HFF-Myc (cell line): ENCODE measurements at regions not wholly inside any gene's neighbourhood (a gene's known extent, or its start where the extent isn't known, plus 50 kb on each side); places are given as distances from the start of the nearest gene placed in this dataset.

Experiments
- DNase-seq: peaks from one replicate; pipeline ENCODE4 v3.0.0-alpha.2; 2011; ENCODE audit warnings: low read depth; ENCODE audit errors: extremely low read depth
- H3K4me3 ChIP-seq: replicated peaks from 2 replicates; pipeline ENCODE4 v1.5.1; 2011; ENCODE audit warnings: low read depth, mild to moderate bottlenecking, control low read depth, low read length
- TF ChIP-seq, protein P1 (sequence below): IDR thresholded peaks from 2 replicates; pipeline ENCODE4 v1.5.1; 2012; ENCODE audit warnings: mild to moderate bottlenecking, low read depth, low read length, control low read depth; ENCODE audit errors: missing control alignments

DNA sequence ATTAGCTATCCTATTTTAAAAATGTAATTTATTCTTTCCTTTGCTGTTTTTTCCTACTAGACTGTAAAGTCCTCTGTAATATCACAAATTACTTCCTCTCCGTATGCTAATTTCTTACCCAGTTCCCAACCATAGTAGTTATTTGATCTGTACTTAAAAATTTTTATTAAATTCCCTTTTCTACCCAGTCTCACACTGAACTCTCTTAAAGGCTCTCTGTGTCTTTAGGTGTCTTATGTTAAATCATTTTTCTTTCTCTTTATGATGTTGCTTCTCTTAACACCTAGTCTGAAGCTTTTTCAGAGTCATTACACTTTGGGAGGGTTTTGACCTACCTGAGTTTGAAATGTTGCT, 378.6 kb downstream of the NSUN3 start:
- DNase-seq = no peak
- no peak overlapping the region for H3K4me3 ChIP-seq
- TF ChIP-seq, protein P1, sequence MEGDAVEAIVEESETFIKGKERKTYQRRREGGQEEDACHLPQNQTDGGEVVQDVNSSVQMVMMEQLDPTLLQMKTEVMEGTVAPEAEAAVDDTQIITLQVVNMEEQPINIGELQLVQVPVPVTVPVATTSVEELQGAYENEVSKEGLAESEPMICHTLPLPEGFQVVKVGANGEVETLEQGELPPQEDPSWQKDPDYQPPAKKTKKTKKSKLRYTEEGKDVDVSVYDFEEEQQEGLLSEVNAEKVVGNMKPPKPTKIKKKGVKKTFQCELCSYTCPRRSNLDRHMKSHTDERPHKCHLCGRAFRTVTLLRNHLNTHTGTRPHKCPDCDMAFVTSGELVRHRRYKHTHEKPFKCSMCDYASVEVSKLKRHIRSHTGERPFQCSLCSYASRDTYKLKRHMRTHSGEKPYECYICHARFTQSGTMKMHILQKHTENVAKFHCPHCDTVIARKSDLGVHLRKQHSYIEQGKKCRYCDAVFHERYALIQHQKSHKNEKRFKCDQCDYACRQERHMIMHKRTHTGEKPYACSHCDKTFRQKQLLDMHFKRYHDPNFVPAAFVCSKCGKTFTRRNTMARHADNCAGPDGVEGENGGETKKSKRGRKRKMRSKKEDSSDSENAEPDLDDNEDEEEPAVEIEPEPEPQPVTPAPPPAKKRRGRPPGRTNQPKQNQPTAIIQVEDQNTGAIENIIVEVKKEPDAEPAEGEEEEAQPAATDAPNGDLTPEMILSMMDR = no peak

DNA sequence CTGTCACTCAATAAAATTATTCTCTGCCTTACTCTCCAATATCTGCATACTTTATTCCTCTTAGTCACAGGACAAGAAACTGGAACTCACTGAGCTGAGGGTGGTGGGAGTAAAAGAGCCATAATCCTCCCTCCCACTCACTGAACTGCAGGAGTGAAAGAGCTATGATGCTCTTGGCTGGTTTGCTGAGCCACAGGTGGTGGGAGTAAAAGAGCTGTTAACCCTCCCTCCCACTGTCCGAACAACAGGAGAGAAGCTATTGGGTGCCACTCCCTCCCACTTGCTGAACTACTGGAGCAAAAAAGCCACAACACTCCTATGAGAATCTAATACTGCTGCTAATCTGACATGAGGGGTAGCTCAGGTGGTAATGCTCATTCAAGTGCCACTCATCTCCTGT, 391.0 kb downstream of the NSUN3 start:
- no peak for DNase-seq

DNA sequence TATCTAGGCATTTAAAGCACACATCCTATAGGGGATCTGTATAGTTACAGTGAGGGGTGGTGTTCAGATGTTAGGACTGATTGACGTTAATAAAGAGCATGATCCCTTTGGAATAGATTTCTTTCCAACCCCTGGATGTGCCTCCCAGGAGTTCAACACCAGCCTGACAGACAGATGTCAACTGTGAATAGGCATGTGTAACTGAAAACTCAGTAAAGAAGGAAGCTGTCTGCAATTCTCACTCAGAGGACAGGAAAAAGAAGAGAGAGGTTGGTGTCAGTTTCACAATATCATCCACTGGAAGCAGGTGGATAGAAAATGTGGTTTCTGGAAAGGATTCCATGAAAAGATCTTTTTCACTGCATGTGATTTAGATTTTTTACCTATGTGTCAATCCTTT, 396.3 kb downstream of the NSUN3 start:
- TF ChIP-seq, protein P1 = no peak
- no peak for DNase-seq
- no peak overlapping the region for H3K4me3 ChIP-seq

More for the DNA sequence above, 391.0 kb downstream of the NSUN3 start:
- no peak overlapping the region for H3K4me3 ChIP-seq
- TF ChIP-seq, protein P1 = no peak

DNA sequence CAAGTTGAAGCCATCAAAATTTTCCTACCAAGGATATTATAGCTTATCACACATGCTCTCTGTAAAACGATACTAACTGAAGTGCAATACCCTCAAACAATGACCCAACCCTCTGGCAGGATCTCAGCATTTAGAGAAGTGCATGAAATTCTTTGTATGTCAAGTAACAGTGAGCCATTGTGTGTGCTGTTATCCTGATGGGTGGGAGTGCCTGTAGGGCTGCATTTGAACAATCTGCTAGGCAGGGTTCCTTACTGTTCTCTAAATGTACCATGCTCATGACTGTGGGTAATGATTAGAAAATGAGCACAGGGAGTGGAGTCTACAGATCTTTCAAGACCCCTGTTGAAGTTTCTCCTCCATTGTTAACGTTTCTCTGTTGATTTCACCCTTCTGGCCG, 398.1 kb downstream of the NSUN3 start:
- TF ChIP-seq, protein P1 = no peak
- DNase-seq = no peak

DNA sequence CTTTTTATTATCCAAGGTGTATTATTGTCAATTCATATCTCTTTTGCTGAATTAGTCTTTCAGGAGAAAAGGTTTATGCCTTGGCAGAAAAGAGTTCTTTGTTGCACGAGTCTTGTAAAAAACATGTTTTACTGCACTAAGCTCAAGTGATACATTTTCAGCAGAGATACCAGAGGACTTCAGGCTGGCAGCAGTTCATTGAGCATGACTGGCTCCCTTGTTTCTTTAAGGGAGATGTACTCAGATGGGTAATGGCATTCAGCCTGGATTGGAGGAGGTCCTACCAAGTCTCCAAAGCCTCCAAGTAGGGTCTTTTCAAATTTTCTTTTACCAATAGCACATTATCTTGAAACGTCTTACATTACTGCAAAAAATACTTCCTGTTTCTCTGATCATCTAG, 400.1 kb downstream of the NSUN3 start:
- H3K4me3 ChIP-seq = no peak overlapping the region
- TF ChIP-seq, protein P1 = no peak
- no peak for DNase-seq

More for the DNA sequence above, 398.1 kb downstream of the NSUN3 start:
- H3K4me3 ChIP-seq = no peak overlapping the region

DNA sequence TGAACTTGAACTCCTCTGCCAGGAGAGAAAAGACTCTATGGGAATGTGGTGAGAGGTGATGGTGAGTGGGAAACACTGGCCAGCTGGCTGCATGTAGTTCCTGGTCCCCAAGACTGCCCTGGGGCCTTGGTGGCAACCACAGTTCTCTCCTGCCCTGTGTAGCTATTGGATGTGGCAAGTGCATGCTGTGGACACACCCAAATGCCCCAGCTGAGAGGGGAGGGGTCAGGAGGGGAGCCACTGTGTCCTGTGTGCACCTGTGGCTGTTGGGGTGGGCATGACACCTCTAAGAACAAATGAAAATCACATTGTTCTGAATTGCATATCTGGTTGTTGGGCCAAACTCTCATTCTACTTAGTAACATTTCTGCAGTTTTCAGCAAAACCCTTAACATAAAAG, 409.6 kb downstream of the NSUN3 start:
- DNase-seq = no peak
- H3K4me3 ChIP-seq = no peak overlapping the region
- TF ChIP-seq, protein P1 = no peak

DNA sequence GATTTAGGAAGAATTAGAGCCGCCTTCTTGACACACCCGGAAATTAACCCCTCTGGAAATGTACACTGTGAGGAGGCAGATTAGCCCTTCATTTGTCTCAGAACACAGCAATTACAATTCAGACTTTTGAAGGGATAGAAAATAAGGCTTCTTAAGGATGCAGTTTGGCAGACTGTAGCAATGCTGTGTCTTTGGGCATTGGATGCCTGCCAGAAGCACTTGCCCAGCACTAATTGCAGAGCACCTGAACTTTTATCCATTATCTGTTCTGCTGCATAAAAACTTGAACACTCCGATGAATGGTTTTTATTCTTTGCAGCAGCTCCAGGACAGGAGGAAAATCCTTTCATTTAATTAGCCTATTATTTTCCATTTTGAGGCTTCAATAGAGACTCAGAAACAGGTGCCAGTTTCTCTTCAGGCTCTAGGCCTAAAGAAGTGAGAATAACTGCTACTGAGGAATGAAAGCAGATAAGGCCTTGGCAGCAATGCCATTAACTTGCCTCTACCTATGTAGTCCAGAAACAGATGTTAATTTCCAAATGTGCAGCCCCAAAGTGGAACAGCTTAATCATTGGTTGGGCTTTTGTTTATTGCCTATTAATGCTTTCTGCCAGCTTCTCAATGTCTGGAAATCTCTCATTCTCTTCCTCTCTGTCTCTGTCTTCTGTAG, 418.5 kb downstream of the NSUN3 start:
- TF ChIP-seq, protein P1 = no peak
- DNase-seq = no peak
- H3K4me3 ChIP-seq = no peak overlapping the region
